ENCODE measurements at regions not wholly inside any gene's neighbourhood (a gene's known extent, or its start where the extent isn't known, plus 50 kb on each side); places are given as distances from the start of the nearest gene placed in this dataset.

- DNase-seq (ENCODE audit: low spot score in 2 of 2), result no peak
- H3K4me3 Mint-ChIP-seq, result no peak overlapping the region
- H3K36me3 Mint-ChIP-seq, result no peaks in the 10 kb centered on the region
- H3K4me1 Mint-ChIP-seq, result no peaks in the 10 kb centered on the region
- ATAC-seq, result no peak
- H3K27ac Mint-ChIP-seq, result no peak overlapping the region
- peaks cover 13% of the 10 kb centered on the region for H3K9me3 Mint-ChIP-seq
Observed at GRCh38 chr10:107390563-107390962, 226.1 kb upstream of the SORCS1 start.

- H3K9me3 Mint-ChIP-seq, result peaks cover 14% of the 10 kb centered on the region
- no peak for DNase-seq (ENCODE audit: low spot score in 2 of 2)
- H3K4me3 Mint-ChIP-seq, result no peak overlapping the region
- no peak for ATAC-seq
- H3K27ac Mint-ChIP-seq, result no peak overlapping the region
- no peaks in the 10 kb centered on the region for H3K36me3 Mint-ChIP-seq
- H3K4me1 Mint-ChIP-seq, result no peaks in the 10 kb centered on the region
Observed at GRCh38 chr10:107383357-107383756, 218.9 kb upstream of the SORCS1 start.

DNA sequence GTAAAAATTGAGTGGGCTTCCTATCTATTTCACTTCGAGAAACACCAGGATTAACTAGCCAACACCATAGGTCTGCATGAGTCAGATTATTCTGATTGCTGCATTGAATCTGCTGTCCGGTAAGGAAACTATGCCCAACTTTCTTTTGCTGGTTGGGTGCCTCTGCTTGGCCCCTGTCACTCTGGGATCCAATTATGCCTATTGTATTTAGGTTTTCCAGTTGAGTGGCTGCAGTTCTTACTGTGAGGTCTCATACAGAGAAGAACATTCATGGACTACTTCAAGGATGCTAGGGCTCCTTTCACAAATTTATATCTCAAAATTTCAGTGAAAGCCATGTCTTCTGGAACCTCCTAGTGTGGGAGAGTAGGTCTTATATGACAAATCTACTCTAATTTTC is 215.1 kb upstream of the SORCS1 start:
- Mint-ChIP-seq H3K4me3 (no peak overlapping the region), H3K4me1 (no peaks in the 10 kb centered on the region), H3K27ac (no peak overlapping the region), H3K9me3 (peaks cover 7% of the 10 kb centered on the region), H3K36me3 (no peaks in the 10 kb centered on the region)
- DNase-seq (ENCODE audit: low spot score in 2 of 2), result no peak
- no peak for ATAC-seq

- no peaks in the 10 kb centered on the region for H3K36me3 Mint-ChIP-seq
- no peak overlapping the region for H3K4me3 Mint-ChIP-seq
- H3K27ac Mint-ChIP-seq, result no peak overlapping the region
- DNase-seq (ENCODE audit: low spot score in 2 of 2), result no peak
- no peaks in the 10 kb centered on the region for H3K4me1 Mint-ChIP-seq
- ATAC-seq, result no peak
- H3K9me3 Mint-ChIP-seq, result peaks cover 9% of the 10 kb centered on the region
Observed at GRCh38 chr10:107371801-107372200, 207.3 kb upstream of the SORCS1 start.

DNA sequence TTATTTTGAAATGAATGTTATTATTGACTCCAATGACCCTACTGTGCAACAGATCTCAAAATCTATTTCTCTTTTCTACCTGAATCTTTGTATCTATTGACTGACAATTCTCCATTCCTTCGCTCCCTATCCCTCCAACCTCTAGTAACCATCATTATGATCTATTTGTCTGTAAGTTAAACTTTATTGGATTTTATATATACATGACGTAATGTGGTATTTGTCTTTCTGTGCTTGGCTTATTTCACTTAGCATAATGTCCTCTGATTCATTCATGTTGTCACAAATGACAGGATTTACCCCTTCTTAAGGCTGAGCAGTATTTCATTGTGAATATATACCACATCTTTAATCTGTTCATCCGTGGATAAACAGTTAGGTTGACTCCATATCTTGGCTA is 200.4 kb upstream of the SORCS1 start:
- H3K27ac Mint-ChIP-seq, result no peak overlapping the region
- H3K4me1 Mint-ChIP-seq, result no peaks in the 10 kb centered on the region
- DNase-seq (ENCODE audit: low spot score in 2 of 2), result no peak
- peaks cover 7% of the 10 kb centered on the region for H3K9me3 Mint-ChIP-seq
- no peaks in the 10 kb centered on the region for H3K36me3 Mint-ChIP-seq
- ATAC-seq, result no peak
- no peak overlapping the region for H3K4me3 Mint-ChIP-seq

DNA sequence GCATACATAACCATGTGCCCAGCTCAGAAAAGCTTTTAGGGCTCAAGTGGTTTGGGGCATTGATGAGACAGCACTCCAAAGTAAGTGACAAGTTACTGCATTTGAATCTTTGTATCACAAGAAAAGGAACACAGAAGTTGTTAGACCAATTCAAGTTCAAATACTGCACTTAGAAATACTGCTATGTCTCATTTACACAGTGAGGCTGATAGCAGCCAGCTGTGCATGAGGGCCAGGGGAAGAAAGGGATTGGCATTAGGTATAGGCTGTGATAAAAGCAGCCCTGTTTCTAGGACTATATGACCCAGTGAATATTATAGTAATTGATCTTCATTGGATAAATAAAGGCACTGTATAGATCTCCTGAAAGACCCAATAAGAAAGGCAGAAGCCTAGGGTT is 197.8 kb upstream of the SORCS1 start:
- Mint-ChIP-seq H3K4me3 (no peak overlapping the region), H3K9me3 (peaks cover 15% of the 10 kb centered on the region), H3K4me1 (no peaks in the 10 kb centered on the region), H3K36me3 (no peaks in the 10 kb centered on the region), H3K27ac (no peak overlapping the region)
- ATAC-seq (no peak), DNase-seq (ENCODE audit: low spot score in 2 of 2) (no peak)

- Mint-ChIP-seq H3K27ac (no peak overlapping the region), H3K36me3 (no peaks in the 10 kb centered on the region), H3K9me3 (peaks cover 19% of the 10 kb centered on the region), H3K4me3 (no peak overlapping the region), H3K4me1 (no peaks in the 10 kb centered on the region)
- no peak for ATAC-seq
- no peak for DNase-seq (ENCODE audit: low spot score in 2 of 2)
Observed at GRCh38 chr10:107357033-107357432, 192.5 kb upstream of the SORCS1 start.

DNA sequence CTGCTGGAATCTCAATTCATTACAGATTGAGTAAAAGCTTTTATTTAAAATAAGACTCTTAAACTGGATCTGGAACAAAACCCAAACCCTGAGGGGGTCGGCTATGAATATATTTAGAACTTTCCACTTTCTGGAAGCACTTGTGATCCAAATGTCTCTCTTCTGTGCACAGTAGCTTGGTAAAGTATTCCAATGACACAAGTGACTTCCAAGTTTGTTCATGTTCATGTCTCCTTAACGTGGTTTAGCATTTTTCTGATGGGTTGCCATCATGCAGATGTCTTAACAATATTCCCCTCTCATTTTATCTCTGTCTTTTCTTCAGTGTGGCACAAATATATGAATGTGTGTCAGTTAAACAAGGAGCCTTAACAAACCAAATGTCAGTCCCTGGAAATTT is 191.9 kb upstream of the SORCS1 start:
- Mint-ChIP-seq H3K36me3 (no peaks in the 10 kb centered on the region), H3K4me3 (no peak overlapping the region), H3K27ac (no peak overlapping the region), H3K4me1 (no peaks in the 10 kb centered on the region), H3K9me3 (peaks cover 19% of the 10 kb centered on the region)
- ATAC-seq (no peak), DNase-seq (ENCODE audit: low spot score in 2 of 2) (no peak)

- H3K9me3 Mint-ChIP-seq, result peaks cover 17% of the 10 kb centered on the region
- no peak for DNase-seq (ENCODE audit: low spot score in 2 of 2)
- no peak overlapping the region for H3K27ac Mint-ChIP-seq
- no peak for ATAC-seq
- no peak overlapping the region for H3K4me3 Mint-ChIP-seq
- no peaks in the 10 kb centered on the region for H3K36me3 Mint-ChIP-seq
- H3K4me1 Mint-ChIP-seq, result no peaks in the 10 kb centered on the region
Observed at GRCh38 chr10:107342711-107343110, 178.2 kb upstream of the SORCS1 start.

DNA sequence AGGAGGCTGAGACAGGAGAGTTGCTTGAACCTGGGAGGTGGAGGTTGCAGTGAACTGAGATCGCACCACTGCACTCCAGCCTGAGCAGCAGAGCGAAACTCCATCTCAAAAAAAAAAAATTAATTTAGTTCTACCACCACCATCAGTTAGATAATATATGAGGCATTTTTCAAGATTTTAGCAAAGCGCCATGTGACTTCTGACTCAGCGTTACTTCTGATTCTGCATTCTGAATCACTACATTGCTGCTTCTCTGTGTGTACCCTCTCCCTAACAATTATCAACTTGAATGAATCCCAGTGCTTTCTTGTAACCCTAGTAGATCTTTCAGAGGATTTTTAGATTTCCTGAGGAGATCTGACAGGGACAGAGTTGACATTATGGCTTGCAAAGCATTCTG is 176.8 kb upstream of the SORCS1 start:
- no peak for ATAC-seq
- Mint-ChIP-seq H3K9me3 (peaks cover 15% of the 10 kb centered on the region), H3K4me1 (no peaks in the 10 kb centered on the region), H3K36me3 (no peaks in the 10 kb centered on the region), H3K27ac (no peak overlapping the region), H3K4me3 (no peak overlapping the region)
- DNase-seq (ENCODE audit: low spot score in 2 of 2), result no peak

DNA sequence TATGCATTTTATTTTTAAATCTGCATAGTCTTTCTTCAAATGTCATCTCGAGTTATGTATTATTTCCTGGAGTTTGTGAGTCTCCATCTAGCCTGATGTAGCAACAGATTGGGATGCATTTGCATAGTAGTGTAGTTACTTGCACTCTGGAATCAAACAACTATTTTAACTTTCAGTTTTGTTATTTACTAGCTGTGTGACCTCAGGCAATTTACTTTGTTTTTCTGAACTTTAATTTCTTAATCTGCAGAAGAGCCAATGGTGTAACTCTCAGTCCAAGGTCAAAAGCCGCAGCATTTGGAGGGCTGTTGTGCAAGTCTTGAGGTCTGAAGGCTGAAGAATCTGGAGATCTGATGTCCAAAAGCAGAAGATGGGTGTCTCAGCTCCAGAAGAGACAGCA is 175.8 kb upstream of the SORCS1 start:
- ATAC-seq (no peak), DNase-seq (ENCODE audit: low spot score in 2 of 2) (no peak)
- H3K4me3 Mint-ChIP-seq, result no peak overlapping the region
- H3K9me3 Mint-ChIP-seq, result peaks cover 18% of the 10 kb centered on the region
- no peak overlapping the region for H3K27ac Mint-ChIP-seq
- H3K4me1 Mint-ChIP-seq, result no peaks in the 10 kb centered on the region
- no peaks in the 10 kb centered on the region for H3K36me3 Mint-ChIP-seq

- peaks cover 14% of the 10 kb centered on the region for H3K9me3 Mint-ChIP-seq
- no peaks in the 10 kb centered on the region for H3K4me1 Mint-ChIP-seq
- DNase-seq (ENCODE audit: low spot score in 2 of 2), result no peak
- H3K36me3 Mint-ChIP-seq, result no peaks in the 10 kb centered on the region
- no peak for ATAC-seq
- H3K27ac Mint-ChIP-seq, result no peak overlapping the region
- no peak overlapping the region for H3K4me3 Mint-ChIP-seq
Observed at GRCh38 chr10:107336061-107336460, 171.6 kb upstream of the SORCS1 start.

- Mint-ChIP-seq H3K36me3 (no peaks in the 10 kb centered on the region), H3K27ac (no peak overlapping the region), H3K4me3 (no peak overlapping the region), H3K9me3 (peaks cover 18% of the 10 kb centered on the region), H3K4me1 (no peaks in the 10 kb centered on the region)
- ATAC-seq, result no peak
- no peak for DNase-seq (ENCODE audit: low spot score in 2 of 2)
Observed at GRCh38 chr10:107317592-107317991, 153.1 kb upstream of the SORCS1 start.

DNA sequence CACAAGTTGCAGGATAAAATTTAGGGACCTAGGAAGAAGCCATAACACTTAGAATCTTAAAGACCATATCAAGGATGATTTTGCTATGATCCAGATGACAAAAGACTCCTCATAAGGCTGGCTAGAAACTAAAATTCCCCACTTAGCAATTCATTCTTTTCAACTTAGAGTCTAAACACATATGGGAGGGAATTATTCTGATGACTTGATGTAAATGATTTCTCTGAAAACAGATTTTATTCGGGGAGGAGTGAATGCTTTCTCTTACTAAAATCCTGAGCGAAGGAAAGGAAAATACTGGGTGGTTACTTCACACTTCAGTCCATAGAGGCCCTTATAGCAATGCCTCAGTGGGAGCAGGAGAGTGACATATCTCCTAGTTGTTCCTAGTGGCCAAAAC is 138.7 kb upstream of the SORCS1 start:
- no peaks in the 10 kb centered on the region for H3K36me3 Mint-ChIP-seq
- H3K4me3 Mint-ChIP-seq, result no peak overlapping the region
- ATAC-seq (no peak), DNase-seq (ENCODE audit: low spot score in 2 of 2) (no peak)
- no peak overlapping the region for H3K27ac Mint-ChIP-seq
- no peaks in the 10 kb centered on the region for H3K4me1 Mint-ChIP-seq
- peaks cover 32% of the 10 kb centered on the region for H3K9me3 Mint-ChIP-seq

- ATAC-seq (no peak), DNase-seq (ENCODE audit: low spot score in 2 of 2) (no peak)
- H3K4me1 Mint-ChIP-seq, result no peaks in the 10 kb centered on the region
- no peak overlapping the region for H3K27ac Mint-ChIP-seq
- H3K4me3 Mint-ChIP-seq, result no peak overlapping the region
- no peaks in the 10 kb centered on the region for H3K36me3 Mint-ChIP-seq
- H3K9me3 Mint-ChIP-seq, result peaks cover 30% of the 10 kb centered on the region
Observed at GRCh38 chr10:107299606-107300005, 135.1 kb upstream of the SORCS1 start.

- H3K9me3 Mint-ChIP-seq, result peaks cover 10% of the 10 kb centered on the region
- no peak overlapping the region for H3K4me3 Mint-ChIP-seq
- H3K36me3 Mint-ChIP-seq, result no peaks in the 10 kb centered on the region
- DNase-seq (ENCODE audit: low spot score in 2 of 2), result no peak
- ATAC-seq, result no peak
- no peak overlapping the region for H3K27ac Mint-ChIP-seq
- H3K4me1 Mint-ChIP-seq, result no peaks in the 10 kb centered on the region
Observed at GRCh38 chr10:107284187-107284586, 119.7 kb upstream of the SORCS1 start.

DNA sequence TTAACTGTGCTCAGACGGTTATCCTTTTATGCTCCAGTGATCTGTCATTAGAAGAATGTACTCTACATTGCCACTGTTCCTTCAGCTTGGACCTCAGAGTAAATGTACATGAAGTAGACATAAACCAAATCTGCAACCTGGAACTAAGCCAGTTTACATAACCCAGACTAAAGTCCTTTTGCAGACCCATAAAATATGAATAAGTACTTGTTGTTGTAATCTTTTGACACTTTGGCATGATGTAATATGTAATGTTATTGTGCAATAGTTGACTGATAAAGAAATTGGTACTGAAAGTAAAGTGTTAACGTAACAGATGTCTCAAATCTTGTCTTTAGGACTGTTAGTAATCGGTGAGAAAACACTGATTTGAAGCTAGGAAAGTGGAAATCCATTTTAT is 115.8 kb upstream of the SORCS1 start:
- H3K4me3 Mint-ChIP-seq, result no peak overlapping the region
- no peak for ATAC-seq

More for the DNA sequence above, 115.8 kb upstream of the SORCS1 start:
- Mint-ChIP-seq H3K36me3 (no peaks in the 10 kb centered on the region), H3K4me1 (no peaks in the 10 kb centered on the region), H3K27ac (no peak overlapping the region), H3K9me3 (peaks cover 16% of the 10 kb centered on the region)
- DNase-seq (ENCODE audit: low spot score in 2 of 2), result no peak

Measured in stimulated activated effector memory CD8-positive, alpha-beta T cell treated with anti-CD3 and anti-CD28 coated beads, Interleukin-12 subunit alpha, Interleukin-12 subunit beta, amount 100 ng/mL, for 72 hours (primary cell).